Lung (tissue), 11 donors: ENCODE measurements at regions not wholly inside any gene's neighbourhood (a gene's known extent, or its start where the extent isn't known, plus 50 kb on each side); places are given as distances from the start of the nearest gene placed in this dataset.
A peak's percentile ranks its signal among the peaks of the same experiment; 100 is the strongest.

Source experiments
- ATAC-seq: fragments of 200-7000 bp; cut with Tn5 transposase; one replicate; pipeline ENCODE4 v1.9.1; 2020; ENCODE audit warnings: moderate number of reproducible peaks; ENCODE audit not compliant: insufficient read depth, low FRiP score
- DNase-seq, 3 donors: peaks; one replicate each; pipeline ENCODE4 v3.0.0-alpha.2; 2013 to 2017
- H3K27ac ChIP-seq, 2 donors: one replicate each; pipeline ENCODE4 v1.5.1; 2013; ENCODE audit warnings: mild to moderate bottlenecking in 2 of 2, moderate library complexity in 2 of 2, control low read depth in 1 of 2, inconsistent platforms in 1 of 2, low read depth in 1 of 2, low read length in 1 of 2
- H3K27me3 ChIP-seq, 3 donors: one replicate each; pipeline ENCODE4 v1.5.1; 2013; ENCODE audit warnings: low read length in 2 of 3; ENCODE audit not compliant: control insufficient read depth in 3 of 3, insufficient read depth in 3 of 3
- H3K36me3 ChIP-seq, 4 donors: one replicate each; pipeline ENCODE4 v1.5.1; 2013; ENCODE audit warnings: low read length in 4 of 4, mild to moderate bottlenecking in 1 of 4, moderate library complexity in 1 of 4; ENCODE audit not compliant: control insufficient read depth in 4 of 4, insufficient read depth in 4 of 4
- H3K4me1 ChIP-seq, 5 donors: one replicate each; pipeline ENCODE4 v1.5.1; 2013; ENCODE audit warnings: low read length in 5 of 5, mild to moderate bottlenecking in 2 of 5, moderate library complexity in 1 of 5; ENCODE audit not compliant: control insufficient read depth in 5 of 5, insufficient read depth in 5 of 5
- H3K4me3 ChIP-seq: one replicate; pipeline ENCODE4 v1.5.1; 2013; ENCODE audit warnings: mild to moderate bottlenecking, control low read depth, moderate library complexity
- H3K9ac ChIP-seq, 2 donors: one replicate each; pipeline ENCODE4 v1.5.1; 2013; ENCODE audit warnings: low read length in 2 of 2, control low read depth in 1 of 2; ENCODE audit not compliant: insufficient read depth in 1 of 2
- H3K9me3 ChIP-seq, 4 donors: one replicate each; pipeline ENCODE4 v1.5.1; 2013; ENCODE audit warnings: low read length in 3 of 4, mild to moderate bottlenecking in 1 of 4, moderate library complexity in 1 of 4; ENCODE audit not compliant: control insufficient read depth in 4 of 4, insufficient read depth in 3 of 4
- WGBS, 2 donors: extraction: QIAGEN DNeasy Blood & Tissue Kit; methylation state at CpG; one replicate each; pipeline ENCODE4 v1.1.7; 2013; 5-methylcytosine and 5-hydroxymethylcytosine counted together
- TF ChIP-seq, protein P1 (sequence below): IDR thresholded peaks from 2 replicates; pipeline ENCODE4 v1.5.1; 2012; ENCODE audit warnings: mild to moderate bottlenecking; ENCODE audit errors: control extremely low read depth, extremely low read depth
- donor health status: control.
- donor health status: control.
- donor health status: Bipolar disorder and iron deficiency.
- donor health status: healthy.
- donor health status: DM: yes; HTN: yes; CAD: no.

GRCh38 chr15:69591905-69592508 lies 139.4 kb downstream of the RPLP1 start:
- DNase-seq (peak in 2 of 3 donors; percentile 48 to 62), ATAC-seq (no peak)
- Histone ChIP-seq H3K36me3 (no peaks in the 10 kb centered on the region), H3K9me3 (peaks cover 0 to 5% (median 0%) of the 10 kb centered on the region in 4 donors), H3K4me1 (peaks cover 0 to 29% (median 18%) of the 10 kb centered on the region in 5 donors), H3K27ac (no peak overlapping the region), H3K9ac (no peak overlapping the region), H3K27me3 (no peaks in the 10 kb centered on the region), H3K4me3 (no peak overlapping the region)
- WGBS, 2 donors, result 58 to 80% methylated on average over 4 of the region's 4 CpGs
- TF ChIP-seq, protein P1, sequence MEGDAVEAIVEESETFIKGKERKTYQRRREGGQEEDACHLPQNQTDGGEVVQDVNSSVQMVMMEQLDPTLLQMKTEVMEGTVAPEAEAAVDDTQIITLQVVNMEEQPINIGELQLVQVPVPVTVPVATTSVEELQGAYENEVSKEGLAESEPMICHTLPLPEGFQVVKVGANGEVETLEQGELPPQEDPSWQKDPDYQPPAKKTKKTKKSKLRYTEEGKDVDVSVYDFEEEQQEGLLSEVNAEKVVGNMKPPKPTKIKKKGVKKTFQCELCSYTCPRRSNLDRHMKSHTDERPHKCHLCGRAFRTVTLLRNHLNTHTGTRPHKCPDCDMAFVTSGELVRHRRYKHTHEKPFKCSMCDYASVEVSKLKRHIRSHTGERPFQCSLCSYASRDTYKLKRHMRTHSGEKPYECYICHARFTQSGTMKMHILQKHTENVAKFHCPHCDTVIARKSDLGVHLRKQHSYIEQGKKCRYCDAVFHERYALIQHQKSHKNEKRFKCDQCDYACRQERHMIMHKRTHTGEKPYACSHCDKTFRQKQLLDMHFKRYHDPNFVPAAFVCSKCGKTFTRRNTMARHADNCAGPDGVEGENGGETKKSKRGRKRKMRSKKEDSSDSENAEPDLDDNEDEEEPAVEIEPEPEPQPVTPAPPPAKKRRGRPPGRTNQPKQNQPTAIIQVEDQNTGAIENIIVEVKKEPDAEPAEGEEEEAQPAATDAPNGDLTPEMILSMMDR, result no peak

GRCh38 chr15:69592954-69593353 lies 140.3 kb downstream of the RPLP1 start:
- H3K9me3 ChIP-seq, result peaks cover 0 to 5% (median 0%) of the 10 kb centered on the region in 4 donors
- no peak for ATAC-seq
- H3K9ac ChIP-seq, result no peak overlapping the region
- H3K4me1 ChIP-seq, result peaks cover 0 to 29% (median 18%) of the 10 kb centered on the region in 5 donors
- TF ChIP-seq, protein P1, result no peak
- DNase-seq, result peak in 1 of 3 donors; percentile 11
- 70 to 94% methylated on average over 2 of the region's 2 CpGs for WGBS, 2 donors
- no peaks in the 10 kb centered on the region for H3K27me3 ChIP-seq
- no peaks in the 10 kb centered on the region for H3K36me3 ChIP-seq
- H3K27ac ChIP-seq, result no peak overlapping the region
- no peak overlapping the region for H3K4me3 ChIP-seq

DNA sequence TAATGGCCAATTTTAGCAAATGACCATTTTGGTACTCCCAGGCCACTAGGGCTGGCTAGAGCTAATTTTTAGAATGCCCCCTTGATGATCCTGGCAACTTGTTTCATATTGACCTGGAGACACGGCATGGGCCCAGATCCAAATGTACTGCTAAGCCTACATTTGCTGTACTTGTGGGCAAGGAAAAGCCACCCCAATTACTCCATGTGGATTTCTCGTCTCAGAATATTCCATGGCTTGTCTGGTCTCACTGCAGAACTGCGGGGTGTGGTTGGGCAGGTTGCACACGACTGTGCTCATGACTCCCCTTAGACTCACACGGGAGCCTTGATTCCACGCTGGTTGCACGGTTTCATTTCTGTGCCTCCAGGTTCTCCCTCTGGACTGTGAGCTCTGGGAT lies 140.9 kb downstream of the RPLP1 start:
- H3K9ac ChIP-seq, result no peak overlapping the region

More for the DNA sequence above, 140.9 kb downstream of the RPLP1 start:
- TF ChIP-seq, protein P1, result no peak
- Histone ChIP-seq H3K4me3 (no peak overlapping the region), H3K9me3 (peaks cover 0 to under 1% (median 0%) of the 10 kb centered on the region in 4 donors), H3K4me1 (peaks cover 0 to 29% (median 18%) of the 10 kb centered on the region in 5 donors), H3K36me3 (no peaks in the 10 kb centered on the region), H3K27ac (no peak overlapping the region), H3K27me3 (no peaks in the 10 kb centered on the region)
- DNase-seq (peak in 1 of 3 donors; percentile 10), ATAC-seq (no peak)
- 78 to 86% methylated on average over 7 of the region's 7 CpGs for WGBS, 2 donors
